ENCODE measurements at regions not wholly inside any gene's neighbourhood (a gene's known extent, or its start where the extent isn't known, plus 50 kb on each side); places are given as distances from the start of the nearest gene placed in this dataset.

DNA sequence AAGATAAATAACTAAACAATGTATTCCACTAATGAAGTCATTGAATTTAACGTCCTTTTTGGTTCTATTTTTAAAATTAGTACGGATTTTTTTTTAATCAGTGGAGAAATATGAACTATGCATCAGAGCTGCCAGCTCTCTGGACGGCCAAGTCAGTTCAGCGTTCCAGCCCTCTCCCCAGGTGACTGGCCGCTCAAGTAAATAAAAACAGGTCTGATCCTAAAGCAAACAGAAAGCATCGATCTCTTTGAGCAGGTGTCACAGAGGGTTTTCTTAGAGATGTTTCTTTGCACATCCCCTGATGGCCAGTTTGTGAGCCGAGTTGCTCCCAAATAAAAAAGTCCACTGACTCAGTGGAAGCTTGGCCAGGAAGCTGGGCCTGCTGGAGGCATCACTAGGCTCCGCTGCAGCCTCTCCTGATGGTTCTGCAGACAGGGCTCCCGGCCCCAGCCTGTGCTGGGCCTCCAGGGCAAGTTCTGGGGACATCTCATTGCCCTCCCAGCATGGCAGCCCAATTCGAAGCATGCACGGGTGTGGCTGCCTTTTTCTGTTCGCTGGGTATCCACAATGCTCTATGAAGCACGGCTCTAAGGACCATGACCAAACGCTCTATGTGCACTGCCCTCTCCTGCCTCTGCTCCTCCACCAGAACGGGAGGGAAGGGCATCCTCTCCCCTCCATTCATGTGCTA is 74.7 kb upstream of the PPP2R2D start:
- H3K9me3 ChIP-seq, result peaks cover 0 to 10% (median 0%) of the 10 kb centered on the region in 4 donors
- H3K36me3 ChIP-seq, result no peaks in the 10 kb centered on the region
- 60 to 62% methylated on average over 14 to 15 of the region's 15 CpGs for WGBS, 2 donors
- H3K27me3 ChIP-seq, result no peaks in the 10 kb centered on the region
- no peaks in the 10 kb centered on the region for H3K4me1 ChIP-seq
- no peak overlapping the region for H3K27ac ChIP-seq
- no peak for DNase-seq (ENCODE audit: low spot score in 2 of 2)
- no peak for TF ChIP-seq EP300 (IDR thresholded peaks at IDR 0.05)
- TF ChIP-seq POLR2A (IDR thresholded peaks at IDR 0.05), result no peak
- TF ChIP-seq, protein P1, sequence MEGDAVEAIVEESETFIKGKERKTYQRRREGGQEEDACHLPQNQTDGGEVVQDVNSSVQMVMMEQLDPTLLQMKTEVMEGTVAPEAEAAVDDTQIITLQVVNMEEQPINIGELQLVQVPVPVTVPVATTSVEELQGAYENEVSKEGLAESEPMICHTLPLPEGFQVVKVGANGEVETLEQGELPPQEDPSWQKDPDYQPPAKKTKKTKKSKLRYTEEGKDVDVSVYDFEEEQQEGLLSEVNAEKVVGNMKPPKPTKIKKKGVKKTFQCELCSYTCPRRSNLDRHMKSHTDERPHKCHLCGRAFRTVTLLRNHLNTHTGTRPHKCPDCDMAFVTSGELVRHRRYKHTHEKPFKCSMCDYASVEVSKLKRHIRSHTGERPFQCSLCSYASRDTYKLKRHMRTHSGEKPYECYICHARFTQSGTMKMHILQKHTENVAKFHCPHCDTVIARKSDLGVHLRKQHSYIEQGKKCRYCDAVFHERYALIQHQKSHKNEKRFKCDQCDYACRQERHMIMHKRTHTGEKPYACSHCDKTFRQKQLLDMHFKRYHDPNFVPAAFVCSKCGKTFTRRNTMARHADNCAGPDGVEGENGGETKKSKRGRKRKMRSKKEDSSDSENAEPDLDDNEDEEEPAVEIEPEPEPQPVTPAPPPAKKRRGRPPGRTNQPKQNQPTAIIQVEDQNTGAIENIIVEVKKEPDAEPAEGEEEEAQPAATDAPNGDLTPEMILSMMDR (IDR thresholded peaks at IDR 0.05), result no peak
- H3K4me3 ChIP-seq, result no peak overlapping the region

DNA sequence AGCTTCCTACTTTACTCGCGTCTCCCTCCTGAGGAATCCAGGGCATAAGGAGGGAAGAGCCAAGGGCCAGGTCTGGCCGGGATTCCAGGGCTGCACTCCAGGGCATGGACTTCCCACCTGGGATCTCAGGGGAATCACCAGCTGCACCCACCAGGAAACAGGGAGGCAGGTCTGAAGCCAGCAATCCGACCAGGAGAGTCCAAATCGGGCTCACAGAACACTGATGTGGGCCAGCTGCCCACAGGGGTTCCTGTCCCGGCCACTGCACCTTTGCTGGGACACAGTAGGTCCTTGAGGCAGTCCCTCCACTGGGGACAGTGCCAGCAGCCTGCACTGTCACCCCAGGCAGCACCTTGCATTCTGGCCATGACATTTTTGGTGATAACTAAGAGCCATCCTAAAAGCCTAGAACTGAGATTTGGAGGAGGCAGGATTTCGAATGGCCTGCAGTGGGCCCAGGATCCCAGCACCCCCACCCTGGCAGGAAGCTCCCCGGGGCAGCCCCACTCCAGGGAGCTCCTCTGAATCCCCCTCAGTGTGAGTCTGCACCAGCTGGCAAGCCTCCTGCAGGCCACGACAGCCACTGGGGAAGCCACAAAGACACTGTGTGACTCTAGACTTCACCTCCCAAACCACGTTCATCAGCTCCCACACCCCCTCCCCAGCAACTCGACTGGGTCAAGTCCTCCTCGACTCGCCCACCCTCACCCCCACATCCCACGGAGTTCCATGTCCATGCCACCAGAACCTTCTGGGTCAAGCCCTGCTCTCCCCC is 71.5 kb upstream of the PPP2R2D start:
- no peak for DNase-seq (ENCODE audit: low spot score in 2 of 2)
- Histone ChIP-seq H3K36me3 (no peaks in the 10 kb centered on the region), H3K27me3 (no peaks in the 10 kb centered on the region)

DNA sequence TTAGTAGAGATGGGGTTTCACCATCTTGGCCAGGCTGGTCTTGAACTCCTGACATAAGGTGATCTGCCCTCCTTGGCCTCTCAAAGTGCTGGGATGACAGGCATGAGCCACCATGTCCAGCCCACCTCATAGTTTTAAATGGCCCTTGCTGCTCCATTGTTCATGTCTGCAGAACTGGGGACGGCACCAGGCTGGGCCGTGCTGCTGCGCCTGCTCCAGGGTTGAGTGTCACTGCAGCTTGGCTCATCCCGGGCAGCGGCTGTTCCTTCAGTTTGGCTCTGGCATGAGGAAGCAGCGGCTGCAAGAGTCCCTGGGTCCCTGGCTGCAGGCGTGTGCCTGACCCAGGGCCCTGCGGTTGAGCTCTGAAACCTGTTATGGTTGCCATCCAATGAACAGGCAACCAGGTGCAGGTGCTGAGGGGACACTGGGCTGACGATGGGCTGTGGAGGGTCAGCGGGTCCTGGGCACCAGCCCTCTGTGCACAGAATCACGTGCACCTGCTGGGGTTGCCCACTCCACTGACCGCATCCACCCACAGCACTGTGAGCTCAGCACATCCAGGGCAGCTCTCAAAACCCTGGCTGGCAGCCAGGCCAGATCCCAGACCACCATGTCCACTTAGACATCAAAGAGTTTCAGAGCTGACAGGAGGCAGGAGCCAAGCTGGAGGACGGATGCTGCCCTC is 70.2 kb upstream of the PPP2R2D start:
- Histone ChIP-seq H3K36me3 (no peaks in the 10 kb centered on the region), H3K4me3 (no peak overlapping the region), H3K27me3 (no peaks in the 10 kb centered on the region), H3K27ac (no peak overlapping the region), H3K4me1 (no peaks in the 10 kb centered on the region), H3K9me3 (peaks cover 0 to 28% (median 0%) of the 10 kb centered on the region in 4 donors)
- TF ChIP-seq EP300 (IDR thresholded peaks at IDR 0.05), result no peak
- TF ChIP-seq, protein P1 (IDR thresholded peaks at IDR 0.05), result no peak
- no peak for DNase-seq (ENCODE audit: low spot score in 2 of 2)
- 71 to 86% methylated on average over 3 to 13 of the region's 13 CpGs for WGBS, 2 donors

More for the DNA sequence above, 71.5 kb upstream of the PPP2R2D start:
- Histone ChIP-seq H3K9me3 (peaks cover 0 to 17% (median 0%) of the 10 kb centered on the region in 4 donors), H3K27ac (no peak overlapping the region), H3K4me1 (no peaks in the 10 kb centered on the region), H3K4me3 (no peak overlapping the region)
- TF ChIP-seq, protein P1 (IDR thresholded peaks at IDR 0.05), result no peak
- no peak for TF ChIP-seq EP300 (IDR thresholded peaks at IDR 0.05)
- TF ChIP-seq POLR2A (IDR thresholded peaks at IDR 0.05), result no peak
- 81 to 89% methylated on average over 13 to 14 of the region's 14 CpGs for WGBS, 2 donors

DNA sequence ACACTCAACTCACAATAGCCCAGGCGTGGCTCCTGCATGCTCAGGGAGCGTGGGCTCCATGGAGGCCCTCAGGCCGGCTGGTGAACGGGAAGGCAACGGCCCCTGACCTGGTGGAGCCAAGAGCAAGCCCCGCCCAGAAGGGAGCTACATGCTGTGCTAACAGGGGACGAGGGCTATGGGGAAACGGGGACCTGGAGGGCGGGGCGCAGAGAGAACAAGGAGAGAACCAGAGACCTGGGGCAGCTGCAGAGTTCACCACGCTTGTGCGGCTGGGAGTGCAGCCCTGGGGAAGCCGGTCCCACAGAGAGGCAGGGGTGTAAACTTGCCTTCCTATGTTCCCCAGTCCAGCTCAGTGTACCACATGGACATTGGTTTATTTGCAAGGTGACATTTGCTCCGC is 69.2 kb upstream of the PPP2R2D start:
- Histone ChIP-seq H3K4me1 (no peaks in the 10 kb centered on the region), H3K36me3 (no peaks in the 10 kb centered on the region), H3K27me3 (no peaks in the 10 kb centered on the region), H3K4me3 (no peak overlapping the region), H3K27ac (no peak overlapping the region), H3K9me3 (peaks cover 0 to 30% (median 0%) of the 10 kb centered on the region in 4 donors)
- no peak for TF ChIP-seq POLR2A (IDR thresholded peaks at IDR 0.05)
- no peak for TF ChIP-seq EP300 (IDR thresholded peaks at IDR 0.05)
- TF ChIP-seq, protein P1 (IDR thresholded peaks at IDR 0.05), result no peak
- DNase-seq (ENCODE audit: low spot score in 2 of 2), result no peak
- WGBS, 2 donors, result 57 to 68% methylated on average over 13 to 14 of the region's 14 CpGs
